ENCODE measurements at regions not wholly inside any gene's neighbourhood (a gene's known extent, or its start where the extent isn't known, plus 50 kb on each side); places are given as distances from the start of the nearest gene placed in this dataset.
A peak's percentile ranks its signal among the peaks of the same experiment; 100 is the strongest.

- no CpG with 5 or more reads among the region's 2 CpGs for WGBS (ENCODE audit: extremely low coverage, insufficient coverage, insufficient read length)
- Histone ChIP-seq H3K4ac (ENCODE audit: low read depth, low read length) (no peak overlapping the region), H3K4me1 (ENCODE audit: control insufficient read depth in 1 of 2, insufficient read depth in 2 of 2, low read length in 2 of 2) (peaks cover 0 to 4% of the 10 kb centered on the region in 2 experiments)
These were observed 603.9 kb upstream of the CADM1 start for GRCh38 chr11:116108161-116108560.

GRCh38 chr11:116107229-116107628 lies 603.0 kb upstream of the CADM1 start:
- Histone ChIP-seq H3K18ac (ENCODE audit: low read length) (no peak overlapping the region), H3K4me2 (ENCODE audit: low read length) (no peak overlapping the region), H2AFZ (ENCODE audit: insufficient read depth, low read length, poor library complexity) (no peak overlapping the region), H3K23ac (ENCODE audit: low read length) (no peak overlapping the region), H3K27ac (ENCODE audit: low read depth, low read length) (no peak overlapping the region), H2BK12ac (ENCODE audit: low read length) (no peak overlapping the region), H4K91ac (ENCODE audit: low read depth, low read length) (no peak overlapping the region), H4K8ac (ENCODE audit: low read depth, low read length) (no peak overlapping the region), H4K12ac (ENCODE audit: low read depth, low read length) (no peak overlapping the region), H3K4me3 (ENCODE audit: low read depth, low read length) (no peak overlapping the region), H3K79me2 (ENCODE audit: control insufficient read depth, insufficient read depth, low read length, poor library complexity) (no peaks in the 10 kb centered on the region), H3K4ac (ENCODE audit: low read depth, low read length) (no peak overlapping the region), H3K79me1 (ENCODE audit: low read length) (no peaks in the 10 kb centered on the region), H3K14ac (ENCODE audit: low read length) (no peak overlapping the region), H2BK120ac (ENCODE audit: insufficient read depth, low read length, poor library complexity) (no peak overlapping the region), H3K27me3 (ENCODE audit: insufficient read depth, low read length) (no peaks in the 10 kb centered on the region), H2BK5ac (ENCODE audit: low read depth, low read length, poor library complexity) (no peak overlapping the region), H2AK5ac (ENCODE audit: low read length) (no peak overlapping the region), H3K9me3 (ENCODE audit: insufficient read depth, low read depth, low read length) (peaks cover 2% of the 10 kb centered on the region), H3K4me1 (ENCODE audit: control insufficient read depth in 1 of 2, insufficient read depth in 2 of 2, low read length in 2 of 2) (peaks cover 0 to 4% of the 10 kb centered on the region in 2 experiments), H3K9ac (ENCODE audit: low read length) (no peak overlapping the region), H3K36me3 (ENCODE audit: control insufficient read depth in 1 of 2, insufficient read depth in 2 of 2, low read length in 2 of 2) (no peaks in the 10 kb centered on the region)
- DNase-seq, result peak; percentile 26 to 42
- WGBS (ENCODE audit: extremely low coverage, insufficient coverage, insufficient read length), result no CpG with 5 or more reads among the region's 3 CpGs

More at GRCh38 chr11:116108161-116108560, 603.9 kb upstream of the CADM1 start:
- Histone ChIP-seq H3K9ac (ENCODE audit: low read length) (no peak overlapping the region), H4K91ac (ENCODE audit: low read depth, low read length) (no peak overlapping the region), H3K27me3 (ENCODE audit: insufficient read depth, low read length) (no peaks in the 10 kb centered on the region), H3K79me1 (ENCODE audit: low read length) (no peaks in the 10 kb centered on the region), H3K36me3 (ENCODE audit: control insufficient read depth in 1 of 2, insufficient read depth in 2 of 2, low read length in 2 of 2) (no peaks in the 10 kb centered on the region), H3K79me2 (ENCODE audit: control insufficient read depth, insufficient read depth, low read length, poor library complexity) (no peaks in the 10 kb centered on the region), H3K23ac (ENCODE audit: low read length) (peak overlapping the region; percentile 11), H3K14ac (ENCODE audit: low read length) (no peak overlapping the region), H3K27ac (ENCODE audit: low read depth, low read length) (no peak overlapping the region), H3K18ac (ENCODE audit: low read length) (no peak overlapping the region), H2AFZ (ENCODE audit: insufficient read depth, low read length, poor library complexity) (no peak overlapping the region), H4K8ac (ENCODE audit: low read depth, low read length) (no peak overlapping the region), H2BK5ac (ENCODE audit: low read depth, low read length, poor library complexity) (no peak overlapping the region), H2AK5ac (ENCODE audit: low read length) (no peak overlapping the region), H3K9me3 (ENCODE audit: insufficient read depth, low read depth, low read length) (peaks cover 3% of the 10 kb centered on the region), H2BK12ac (ENCODE audit: low read length) (no peak overlapping the region), H3K4me2 (ENCODE audit: low read length) (no peak overlapping the region), H4K12ac (ENCODE audit: low read depth, low read length) (no peak overlapping the region), H3K4me3 (ENCODE audit: low read depth, low read length) (no peak overlapping the region), H2BK120ac (ENCODE audit: insufficient read depth, low read length, poor library complexity) (no peak overlapping the region)
- peak; percentile 52 to 54 for DNase-seq

GRCh38 chr11:116104498-116105174 lies 600.4 kb upstream of the CADM1 start:
- Histone ChIP-seq H2AFZ (ENCODE audit: insufficient read depth, low read length, poor library complexity) (no peak overlapping the region), H3K27ac (ENCODE audit: low read depth, low read length) (no peak overlapping the region), H3K79me1 (ENCODE audit: low read length) (no peaks in the 10 kb centered on the region), H3K14ac (ENCODE audit: low read length) (no peak overlapping the region), H3K18ac (ENCODE audit: low read length) (no peak overlapping the region), H3K4me2 (ENCODE audit: low read length) (no peak overlapping the region), H3K4me3 (ENCODE audit: low read depth, low read length) (no peak overlapping the region), H2BK12ac (ENCODE audit: low read length) (no peak overlapping the region), H3K9me3 (ENCODE audit: insufficient read depth, low read depth, low read length) (no peaks in the 10 kb centered on the region), H2AK5ac (ENCODE audit: low read length) (no peak overlapping the region), H2BK5ac (ENCODE audit: low read depth, low read length, poor library complexity) (no peak overlapping the region), H4K91ac (ENCODE audit: low read depth, low read length) (no peak overlapping the region), H3K4me1 (ENCODE audit: control insufficient read depth in 1 of 2, insufficient read depth in 2 of 2, low read length in 2 of 2) (peaks cover 0 to 4% of the 10 kb centered on the region in 2 experiments), H4K12ac (ENCODE audit: low read depth, low read length) (no peak overlapping the region), H3K9ac (ENCODE audit: low read length) (no peak overlapping the region), H2BK120ac (ENCODE audit: insufficient read depth, low read length, poor library complexity) (no peak overlapping the region), H3K4ac (ENCODE audit: low read depth, low read length) (no peak overlapping the region), H3K27me3 (ENCODE audit: insufficient read depth, low read length) (no peaks in the 10 kb centered on the region), H3K23ac (ENCODE audit: low read length) (no peak overlapping the region), H3K36me3 (ENCODE audit: control insufficient read depth in 1 of 2, insufficient read depth in 2 of 2, low read length in 2 of 2) (no peaks in the 10 kb centered on the region), H4K8ac (ENCODE audit: low read depth, low read length) (no peak overlapping the region), H3K79me2 (ENCODE audit: control insufficient read depth, insufficient read depth, low read length, poor library complexity) (no peaks in the 10 kb centered on the region)
- no CpG with 5 or more reads among the region's 4 CpGs for WGBS (ENCODE audit: extremely low coverage, insufficient coverage, insufficient read length)
- peak in 1 of 2 donors; percentile 31 for DNase-seq

GRCh38 chr11:116101902-116102301 lies 597.7 kb upstream of the CADM1 start:
- no peak overlapping the region for H3K4ac ChIP-seq (ENCODE audit: low read depth, low read length)
- no peak overlapping the region for H3K18ac ChIP-seq (ENCODE audit: low read length)
- H3K79me1 ChIP-seq (ENCODE audit: low read length), result no peaks in the 10 kb centered on the region
- H2BK120ac ChIP-seq (ENCODE audit: insufficient read depth, low read length, poor library complexity), result no peak overlapping the region
- no peaks in the 10 kb centered on the region for H3K4me1 ChIP-seq (ENCODE audit: control insufficient read depth in 1 of 2, insufficient read depth in 2 of 2, low read length in 2 of 2)
- no peak for DNase-seq
- H3K27me3 ChIP-seq (ENCODE audit: insufficient read depth, low read length), result no peaks in the 10 kb centered on the region
- H3K4me2 ChIP-seq (ENCODE audit: low read length), result no peak overlapping the region
- no peak overlapping the region for H3K23ac ChIP-seq (ENCODE audit: low read length)
- no peak overlapping the region for H2AFZ ChIP-seq (ENCODE audit: insufficient read depth, low read length, poor library complexity)
- no peak overlapping the region for H3K4me3 ChIP-seq (ENCODE audit: low read depth, low read length)
- H2BK12ac ChIP-seq (ENCODE audit: low read length), result no peak overlapping the region
- no peak overlapping the region for H3K9ac ChIP-seq (ENCODE audit: low read length)
- no CpG with 5 or more reads among the region's 3 CpGs for WGBS (ENCODE audit: extremely low coverage, insufficient coverage, insufficient read length)
- no peak overlapping the region for H3K27ac ChIP-seq (ENCODE audit: low read depth, low read length)
- no peaks in the 10 kb centered on the region for H3K9me3 ChIP-seq (ENCODE audit: insufficient read depth, low read depth, low read length)
- H4K8ac ChIP-seq (ENCODE audit: low read depth, low read length), result no peak overlapping the region
- no peak overlapping the region for H4K91ac ChIP-seq (ENCODE audit: low read depth, low read length)
- no peak overlapping the region for H2BK5ac ChIP-seq (ENCODE audit: low read depth, low read length, poor library complexity)
- H3K79me2 ChIP-seq (ENCODE audit: control insufficient read depth, insufficient read depth, low read length, poor library complexity), result no peaks in the 10 kb centered on the region
- no peak overlapping the region for H4K12ac ChIP-seq (ENCODE audit: low read depth, low read length)
- H3K14ac ChIP-seq (ENCODE audit: low read length), result no peak overlapping the region
- H2AK5ac ChIP-seq (ENCODE audit: low read length), result no peak overlapping the region
- H3K36me3 ChIP-seq (ENCODE audit: control insufficient read depth in 1 of 2, insufficient read depth in 2 of 2, low read length in 2 of 2), result no peaks in the 10 kb centered on the region

Data from trophoblast cell (in vitro differentiated cells and primary cell).